ENCODE measurements at regions not wholly inside any gene's neighbourhood (a gene's known extent, or its start where the extent isn't known, plus 50 kb on each side); places are given as distances from the start of the nearest gene placed in this dataset.

DNA sequence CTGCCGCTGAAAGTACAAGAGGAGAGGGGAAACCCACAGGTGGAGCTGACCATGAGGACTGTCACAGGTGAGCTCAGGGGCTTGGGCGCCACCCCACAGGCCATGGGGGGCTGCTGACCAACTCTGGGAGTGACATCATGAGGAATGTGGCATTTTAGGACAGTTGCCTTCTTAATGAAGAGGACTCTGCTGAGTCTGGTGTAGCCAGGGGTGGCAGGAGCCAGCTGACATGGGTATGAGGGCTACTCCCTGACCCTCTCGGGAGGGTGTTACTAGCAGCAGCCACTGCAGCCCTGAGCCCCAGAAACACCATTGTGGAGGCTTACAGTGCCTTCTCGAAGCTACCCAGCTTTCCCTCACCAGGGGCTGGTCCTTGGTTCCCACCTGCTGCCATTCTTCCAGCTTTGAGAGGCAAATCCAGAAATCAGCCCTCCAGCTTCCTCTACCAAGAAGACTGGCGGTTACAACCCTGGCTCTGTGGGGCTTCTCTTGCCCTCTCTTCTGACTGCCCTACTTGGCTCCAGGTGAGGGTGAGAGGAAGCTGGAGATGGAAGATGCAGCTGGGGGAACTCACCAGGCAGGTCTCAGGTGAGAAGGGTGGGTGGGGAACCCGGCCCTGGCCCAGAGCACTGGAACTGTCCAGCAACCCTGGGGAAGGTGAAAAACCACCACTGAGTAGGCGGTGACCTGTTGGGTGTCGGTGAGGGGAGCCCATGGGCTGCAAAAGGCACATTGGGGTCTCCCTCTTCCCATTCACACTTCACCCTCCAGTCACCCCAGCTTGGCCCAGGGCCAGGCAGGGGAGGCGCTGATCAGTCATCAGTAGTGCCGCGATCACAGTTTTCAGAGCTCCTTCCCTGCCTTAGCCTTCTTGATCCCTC lies 98.5 kb downstream of the MCFD2 start:
- DNase-seq (peak in 1 of 5 donors; percentile 23), FAIRE-seq (no peak)
- Histone ChIP-seq H3K9me3 (ENCODE audit: control insufficient read depth in 2 of 3, insufficient read depth in 1 of 3, low read length in 3 of 3) (no peaks in the 10 kb centered on the region), H3K4me3 (ENCODE audit: low read length in 3 of 3) (no peak overlapping the region), H3K4me1 (ENCODE audit: control insufficient read depth in 2 of 3, insufficient read depth in 2 of 3, low read depth in 1 of 3, low read length in 3 of 3) (peaks cover 0 to 23% (median 11%) of the 10 kb centered on the region in 3 donors), H3K27ac (ENCODE audit: low read depth in 2 of 2, low read length in 2 of 2) (no peak overlapping the region), H3K27me3 (ENCODE audit: control insufficient read depth, insufficient read depth, low read length) (no peaks in the 10 kb centered on the region), H3K9ac (ENCODE audit: low read length in 3 of 3) (no peak overlapping the region), H3K36me3 (ENCODE audit: control insufficient read depth in 2 of 3, insufficient read depth in 3 of 3, low read length in 3 of 3) (no peaks in the 10 kb centered on the region)
- TF ChIP-seq, protein P1, sequence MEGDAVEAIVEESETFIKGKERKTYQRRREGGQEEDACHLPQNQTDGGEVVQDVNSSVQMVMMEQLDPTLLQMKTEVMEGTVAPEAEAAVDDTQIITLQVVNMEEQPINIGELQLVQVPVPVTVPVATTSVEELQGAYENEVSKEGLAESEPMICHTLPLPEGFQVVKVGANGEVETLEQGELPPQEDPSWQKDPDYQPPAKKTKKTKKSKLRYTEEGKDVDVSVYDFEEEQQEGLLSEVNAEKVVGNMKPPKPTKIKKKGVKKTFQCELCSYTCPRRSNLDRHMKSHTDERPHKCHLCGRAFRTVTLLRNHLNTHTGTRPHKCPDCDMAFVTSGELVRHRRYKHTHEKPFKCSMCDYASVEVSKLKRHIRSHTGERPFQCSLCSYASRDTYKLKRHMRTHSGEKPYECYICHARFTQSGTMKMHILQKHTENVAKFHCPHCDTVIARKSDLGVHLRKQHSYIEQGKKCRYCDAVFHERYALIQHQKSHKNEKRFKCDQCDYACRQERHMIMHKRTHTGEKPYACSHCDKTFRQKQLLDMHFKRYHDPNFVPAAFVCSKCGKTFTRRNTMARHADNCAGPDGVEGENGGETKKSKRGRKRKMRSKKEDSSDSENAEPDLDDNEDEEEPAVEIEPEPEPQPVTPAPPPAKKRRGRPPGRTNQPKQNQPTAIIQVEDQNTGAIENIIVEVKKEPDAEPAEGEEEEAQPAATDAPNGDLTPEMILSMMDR (IDR thresholded peaks at IDR 0.05; ENCODE audit: borderline replicate concordance, extremely low read depth, insufficient read depth) = no peak
- intact Hi-C loops (cut with DNase I) = no loop called here

DNA sequence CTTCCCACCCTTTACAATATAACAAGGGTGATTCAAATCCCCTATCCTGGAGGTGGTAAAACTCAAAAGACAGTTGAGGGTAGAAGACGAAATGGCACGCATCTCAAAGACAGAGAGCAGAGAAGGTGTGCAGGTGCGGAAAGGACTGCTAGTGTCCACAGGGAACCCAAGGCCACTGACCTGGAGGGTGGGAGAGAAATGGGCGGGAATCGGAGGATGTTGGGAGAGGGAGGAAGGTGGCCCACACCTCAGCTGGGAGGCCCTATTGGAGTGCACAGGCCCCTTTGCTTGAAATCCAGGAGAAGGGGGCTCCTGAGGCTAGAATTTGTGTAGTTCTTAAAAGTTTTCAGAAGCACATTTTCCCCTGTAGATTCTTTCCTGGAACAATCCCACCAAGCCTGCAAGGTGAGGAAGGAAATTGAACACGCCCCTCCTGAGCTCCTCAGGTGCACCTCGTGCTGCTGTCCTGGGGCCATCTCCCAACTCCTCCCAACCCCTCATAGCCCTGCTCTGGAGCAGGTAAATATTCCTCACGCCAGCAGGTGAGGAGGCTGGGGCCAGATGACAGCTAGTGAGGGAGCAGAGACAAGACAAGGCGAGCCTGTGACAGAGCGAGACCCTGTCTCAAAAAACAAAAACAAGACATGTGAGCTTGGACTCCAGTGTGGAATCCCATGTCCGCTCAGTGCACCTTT lies 99.3 kb downstream of the MCFD2 start:
- FAIRE-seq = no peak
- intact Hi-C loops (cut with DNase I) = no loop called here
- no peak overlapping the region for H3K27ac ChIP-seq (ENCODE audit: low read depth in 2 of 2, low read length in 2 of 2)

DNA sequence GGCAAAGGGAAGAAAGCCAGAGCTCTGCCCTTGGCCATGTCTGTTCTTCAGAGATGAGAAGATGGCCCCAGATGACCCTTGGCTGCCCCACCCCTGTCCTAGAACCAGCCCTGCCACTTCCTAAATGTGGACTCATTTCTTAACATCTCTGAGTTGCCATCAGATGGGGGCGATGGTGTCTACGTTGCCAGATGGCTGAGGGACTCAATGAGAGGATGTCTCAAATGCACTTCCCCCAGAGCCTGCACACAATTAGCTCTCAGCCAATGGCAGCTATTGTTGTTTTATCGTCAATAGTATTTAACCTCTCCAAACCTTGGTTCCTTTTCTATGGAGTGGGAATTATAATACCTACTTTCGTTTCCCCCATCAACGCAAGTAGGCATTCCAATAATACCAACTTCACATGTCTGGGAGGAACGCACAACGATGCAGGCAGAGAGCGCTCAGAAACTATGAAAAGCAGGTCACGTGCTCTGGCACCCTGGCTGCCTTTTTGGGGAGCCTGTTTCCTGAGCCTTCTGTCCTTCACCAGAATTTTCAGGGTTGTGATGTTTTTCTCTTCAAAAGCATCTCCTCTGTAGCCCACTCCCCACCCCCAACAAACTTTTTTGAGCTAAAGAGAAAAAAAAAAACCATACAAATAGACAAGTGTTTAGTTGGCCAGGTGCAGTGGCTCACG lies 100.3 kb downstream of the MCFD2 start:
- Histone ChIP-seq H3K27me3 (ENCODE audit: control insufficient read depth, insufficient read depth, low read length) (no peaks in the 10 kb centered on the region), H3K4me3 (ENCODE audit: low read length in 3 of 3) (no peak overlapping the region), H3K27ac (ENCODE audit: low read depth in 2 of 2, low read length in 2 of 2) (peak overlapping the region in 1 of 2 donors; percentile 90), H3K36me3 (ENCODE audit: control insufficient read depth in 2 of 3, insufficient read depth in 3 of 3, low read length in 3 of 3) (no peaks in the 10 kb centered on the region), H3K9ac (ENCODE audit: low read length in 3 of 3) (no peak overlapping the region), H3K9me3 (ENCODE audit: control insufficient read depth in 2 of 3, insufficient read depth in 1 of 3, low read length in 3 of 3) (no peaks in the 10 kb centered on the region), H3K4me1 (ENCODE audit: control insufficient read depth in 2 of 3, insufficient read depth in 2 of 3, low read depth in 1 of 3, low read length in 3 of 3) (peaks cover 0 to 30% (median 12%) of the 10 kb centered on the region in 3 donors)
- intact Hi-C loops (cut with DNase I) = no loop called here
- TF ChIP-seq, protein P1 (IDR thresholded peaks at IDR 0.05; ENCODE audit: borderline replicate concordance, extremely low read depth, insufficient read depth) = no peak
- DNase-seq (peak in 1 of 5 donors; percentile 18), FAIRE-seq (no peak)

More for the DNA sequence above, 99.3 kb downstream of the MCFD2 start:
- TF ChIP-seq, protein P1 (IDR thresholded peaks at IDR 0.05; ENCODE audit: borderline replicate concordance, extremely low read depth, insufficient read depth) = no peak
- H3K4me3 ChIP-seq (ENCODE audit: low read length in 3 of 3) = no peak overlapping the region
- H3K36me3 ChIP-seq (ENCODE audit: control insufficient read depth in 2 of 3, insufficient read depth in 3 of 3, low read length in 3 of 3) = no peaks in the 10 kb centered on the region
- peak in 1 of 5 donors; percentile 10 for DNase-seq
- H3K9me3 ChIP-seq (ENCODE audit: control insufficient read depth in 2 of 3, insufficient read depth in 1 of 3, low read length in 3 of 3) = no peaks in the 10 kb centered on the region
- H3K4me1 ChIP-seq (ENCODE audit: control insufficient read depth in 2 of 3, insufficient read depth in 2 of 3, low read depth in 1 of 3, low read length in 3 of 3) = peaks cover 0 to 29% (median 12%) of the 10 kb centered on the region in 3 donors
- H3K27me3 ChIP-seq (ENCODE audit: control insufficient read depth, insufficient read depth, low read length) = no peaks in the 10 kb centered on the region
- no peak overlapping the region for H3K9ac ChIP-seq (ENCODE audit: low read length in 3 of 3)

All from kidney (tissue), 13 donors.